Fibroblast of pulmonary artery (primary cell): ENCODE measurements at regions not wholly inside any gene's neighbourhood (a gene's known extent, or its start where the extent isn't known, plus 50 kb on each side); places are given as distances from the start of the nearest gene placed in this dataset.
"Not testable (repeated sequence)": the region's sequence is repeated elsewhere in the genome, so short reads cannot be mapped to it uniquely, and the experiment has no call there.

Experiments used
- DNase-seq: peaks from one replicate; pipeline ENCODE4 v3.0.0-alpha.2; 2010; ENCODE audit warnings: low read depth
- H3K4me3 ChIP-seq: replicated peaks from 2 replicates; pipeline ENCODE4 v1.5.1; 2011; ENCODE audit warnings: low read depth, mild to moderate bottlenecking, control low read depth, low read length, moderate library complexity
- CTCF ChIP-seq: IDR thresholded peaks from 2 replicates; pipeline ENCODE4 v1.5.1; 2011; ENCODE audit warnings: mild to moderate bottlenecking, control low read depth, low read length, inconsistent platforms; ENCODE audit errors: missing control alignments

GRCh38 chr10:124245191-124245590 lies 151.8 kb upstream of the CHST15 start:
- DNase-seq: no peak
- no peak for TF ChIP-seq CTCF
- no peak overlapping the region for H3K4me3 ChIP-seq

DNA sequence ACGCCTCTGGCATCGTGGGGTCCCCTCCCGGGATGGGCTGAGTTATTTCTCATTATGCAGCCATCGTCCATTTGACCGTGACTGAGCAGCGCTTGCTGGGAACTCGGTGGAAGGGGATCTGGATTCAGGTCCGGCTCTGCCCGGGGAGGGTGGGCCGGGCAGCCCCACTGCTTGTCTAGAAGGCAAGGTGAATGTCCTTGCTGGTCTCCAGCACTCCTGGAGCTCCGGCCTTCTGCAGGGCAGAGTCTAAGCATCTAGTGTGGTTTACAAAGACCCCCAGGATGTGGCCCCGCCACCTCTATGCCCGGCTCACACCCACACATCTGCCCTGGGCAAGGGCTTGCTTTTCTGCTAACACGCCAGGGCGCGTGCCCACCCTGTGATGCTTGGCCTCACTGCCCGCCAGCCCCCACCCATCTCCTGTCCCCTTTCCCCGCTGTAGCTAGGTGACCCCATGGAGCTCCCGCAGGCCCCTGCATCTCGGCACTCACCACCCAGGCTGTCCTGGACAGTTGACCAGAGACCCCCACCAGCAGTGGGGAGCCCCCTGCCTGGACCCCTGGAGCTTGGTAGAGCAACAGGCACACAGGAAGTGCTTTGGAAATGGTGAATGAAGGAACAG lies 151.0 kb upstream of the CHST15 start:
- no peak for DNase-seq
- no peak overlapping the region for H3K4me3 ChIP-seq
- no peak for TF ChIP-seq CTCF

GRCh38 chr10:124243702-124244121 lies 150.3 kb upstream of the CHST15 start:
- DNase-seq: no peak
- no peak for TF ChIP-seq CTCF
- H3K4me3 ChIP-seq: no peak overlapping the region

- TF ChIP-seq CTCF: no peak
- no peak overlapping the region for H3K4me3 ChIP-seq
- no peak for DNase-seq
These were observed 149.4 kb upstream of the CHST15 start for GRCh38 chr10:124242791-124243190.

- no peak for TF ChIP-seq CTCF
- DNase-seq: no peak
- no peak overlapping the region for H3K4me3 ChIP-seq
These were observed 149.0 kb upstream of the CHST15 start for GRCh38 chr10:124242365-124242764.

DNA sequence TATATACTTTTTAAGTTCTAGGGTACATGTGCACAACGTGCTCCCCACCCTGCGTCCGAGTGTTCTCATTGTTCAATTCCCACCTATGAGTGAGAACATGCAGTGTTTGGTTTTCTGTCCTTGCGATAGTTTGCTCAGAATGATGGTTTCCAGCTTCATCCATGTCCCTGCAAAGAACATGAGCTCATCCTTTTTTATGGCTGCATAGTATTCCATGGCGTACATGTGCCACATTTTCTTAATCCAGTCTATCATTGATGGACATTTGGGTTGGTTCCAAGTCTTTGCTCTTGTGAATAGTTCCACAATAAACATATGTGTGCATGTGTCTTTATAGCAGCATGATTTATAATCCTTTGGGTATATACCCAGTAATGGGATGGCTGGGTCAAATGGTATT lies 148.1 kb upstream of the CHST15 start:
- not testable (repeated sequence) for DNase-seq, H3K4me3 ChIP-seq

DNA sequence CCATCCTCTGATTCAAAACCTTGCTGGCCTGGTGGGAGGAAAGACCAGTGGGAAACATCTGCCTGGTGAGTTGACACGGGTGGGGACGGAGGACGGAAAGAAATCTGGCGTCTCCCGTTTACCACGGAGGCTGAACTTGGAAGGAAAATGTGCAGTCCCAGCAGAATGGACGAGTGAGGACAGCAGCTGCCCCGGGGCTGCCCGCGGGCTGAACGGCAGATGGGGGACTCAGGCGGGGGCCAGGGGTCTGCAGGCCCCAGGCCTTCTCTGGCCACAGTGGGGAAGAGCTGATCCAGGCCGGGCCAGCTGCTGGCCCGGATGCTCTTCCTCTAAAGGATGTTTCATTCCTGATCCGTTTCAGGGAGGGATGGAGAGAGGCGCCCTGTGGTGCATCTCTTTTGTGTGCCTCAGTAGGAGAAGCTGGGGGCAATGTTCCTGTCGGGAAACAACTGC lies 147.5 kb upstream of the CHST15 start:
- no peak for DNase-seq
- H3K4me3 ChIP-seq: no peak overlapping the region
- TF ChIP-seq CTCF: no peak
